ENCODE measurements at regions not wholly inside any gene's neighbourhood (a gene's known extent, or its start where the extent isn't known, plus 50 kb on each side); places are given as distances from the start of the nearest gene placed in this dataset.

DNA sequence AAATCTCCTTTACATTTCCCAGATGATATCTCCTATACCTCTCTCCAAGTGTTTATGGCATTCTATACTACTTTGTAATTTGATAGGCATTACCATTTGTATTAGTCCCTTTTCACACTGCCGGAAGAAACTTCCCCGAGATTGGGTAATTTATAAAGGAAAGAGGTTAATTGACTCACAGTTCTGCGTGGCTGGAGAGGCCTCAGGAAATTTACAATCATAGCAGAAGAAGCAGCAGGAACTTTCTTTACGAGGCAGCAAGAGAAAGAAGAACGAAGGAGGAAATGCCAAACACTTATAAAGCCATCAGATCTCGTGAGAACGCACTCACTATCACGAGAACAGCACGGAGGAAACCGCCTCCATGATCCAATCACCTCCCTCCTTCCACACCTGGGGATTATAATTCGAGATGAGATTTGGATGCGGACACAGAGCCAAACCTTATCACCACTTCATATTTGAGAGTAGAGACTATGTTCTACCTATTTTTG lies 1194.6 kb downstream of the SORCS1 start:
- DNase-seq: no peak

DNA sequence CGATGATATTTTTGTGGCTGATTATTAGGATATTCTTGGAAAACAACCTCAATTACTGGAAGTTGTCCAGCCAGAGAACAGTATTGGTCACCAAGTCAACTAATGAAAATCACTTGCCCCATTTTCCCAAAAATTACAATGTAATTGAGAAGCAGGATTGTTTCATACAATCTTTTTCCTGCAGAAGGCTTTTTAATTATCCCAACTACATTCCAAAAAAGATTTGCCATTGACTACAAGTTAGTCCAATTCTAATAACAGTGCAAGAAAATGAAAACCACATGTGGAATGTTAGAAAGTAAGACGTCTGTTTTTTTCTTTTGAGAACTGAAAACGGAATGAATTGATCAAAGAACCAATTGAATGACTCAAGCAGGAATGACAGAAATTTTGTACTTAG lies 1195.8 kb downstream of the SORCS1 start:
- no peak for DNase-seq

DNA sequence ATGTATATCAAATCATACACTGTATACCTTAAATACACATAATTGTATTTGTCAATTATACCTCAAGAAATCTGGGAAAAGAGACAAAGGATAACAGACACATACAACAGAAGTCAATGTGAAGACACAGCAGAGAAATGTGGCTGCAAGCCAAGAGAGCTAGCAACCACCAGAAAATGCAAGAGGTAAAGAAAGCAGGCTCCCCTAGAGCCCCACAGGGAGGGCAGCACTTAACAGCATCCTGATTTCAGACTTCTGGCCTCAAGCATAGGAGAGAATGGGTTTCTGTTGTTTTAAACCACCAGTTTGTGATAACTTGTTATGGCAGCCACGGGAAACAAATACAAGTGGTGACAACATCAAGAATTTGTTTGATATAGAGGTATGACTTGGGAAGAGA lies 1197.2 kb downstream of the SORCS1 start:
- peak; percentile 33 for DNase-seq

DNA sequence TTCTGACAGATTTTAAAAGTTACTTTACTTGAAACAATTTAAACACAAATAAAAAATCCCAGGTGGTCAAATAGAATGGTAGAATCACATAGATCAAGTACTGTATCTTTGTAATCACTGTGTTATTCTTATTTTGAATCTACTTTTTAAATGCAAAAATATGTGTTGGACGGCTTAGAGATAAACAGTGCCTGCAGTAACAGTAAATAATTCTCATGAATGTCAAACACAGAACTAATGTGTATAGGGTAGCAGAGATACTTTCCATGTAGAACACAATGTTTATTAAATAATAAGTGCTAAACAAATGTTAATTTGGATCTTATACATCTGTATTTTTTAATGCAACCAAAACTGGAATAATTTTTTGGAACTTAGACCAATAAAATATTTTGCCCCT lies 1199.4 kb downstream of the SORCS1 start:
- DNase-seq: no peak

DNA sequence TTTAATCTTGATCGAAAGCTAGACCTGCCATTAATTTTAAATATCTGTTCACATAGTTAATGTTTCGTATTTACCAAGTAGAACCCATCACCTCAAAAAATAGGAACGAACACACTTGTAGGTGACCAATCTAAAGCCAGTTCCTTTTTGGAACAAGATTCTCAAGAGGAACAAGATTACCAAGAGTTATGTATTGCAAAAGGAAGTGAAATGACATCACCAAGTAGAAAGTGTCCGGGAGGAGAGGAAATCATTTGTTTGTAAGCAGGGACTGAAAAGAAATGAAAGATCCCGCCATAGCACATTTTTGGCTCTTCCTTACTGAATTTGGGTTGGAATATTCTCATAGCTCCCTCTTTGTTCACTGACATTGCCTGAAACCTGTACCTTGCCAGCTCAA lies 1200.5 kb downstream of the SORCS1 start:
- DNase-seq: no peak

DNA sequence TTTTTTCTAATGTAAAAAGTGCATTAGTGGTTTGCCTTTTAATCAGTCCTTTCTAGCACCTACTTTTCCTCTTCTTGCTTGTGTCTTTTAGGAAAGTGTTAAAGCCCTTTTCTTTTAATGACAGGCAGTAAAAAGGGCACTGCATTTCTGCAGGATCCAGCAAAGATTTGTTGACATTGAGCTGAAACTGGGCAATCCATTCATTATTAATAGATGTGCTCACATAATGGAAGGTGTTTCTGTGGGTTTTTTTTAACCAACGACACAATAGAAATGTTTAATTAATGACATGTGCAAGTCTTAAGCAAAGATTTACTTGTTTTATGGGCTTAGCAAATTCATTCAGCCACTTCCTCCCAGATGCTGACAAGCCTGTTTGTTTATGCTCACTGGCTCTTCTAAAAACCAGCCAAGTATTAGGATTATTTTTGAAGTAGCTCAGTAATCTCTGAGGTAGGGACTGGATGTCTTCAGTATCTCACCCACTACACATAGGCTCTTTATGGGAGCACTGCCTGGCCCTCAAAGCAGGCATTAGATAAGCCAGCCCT lies 1201.1 kb downstream of the SORCS1 start:
- peak; percentile 94 for DNase-seq

DNA sequence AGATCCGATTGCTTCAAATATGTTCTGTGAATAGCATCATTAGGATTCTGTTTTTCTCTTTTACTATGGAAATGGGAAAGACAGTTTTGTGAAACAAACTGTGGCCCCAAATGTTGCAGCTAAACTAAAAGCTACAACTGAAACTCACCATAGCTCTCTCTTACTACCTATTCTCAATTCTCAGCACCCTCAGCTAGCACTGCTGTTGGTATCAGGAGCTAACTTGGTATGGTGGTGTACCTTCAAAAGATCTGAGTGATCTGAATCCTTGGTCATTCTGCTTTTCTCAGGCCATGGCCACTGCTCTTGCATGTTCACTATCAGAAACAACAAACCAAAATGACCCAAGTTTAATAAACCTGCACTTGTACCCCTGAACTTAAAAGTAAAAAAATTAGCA lies 1208.0 kb downstream of the SORCS1 start:
- DNase-seq: no peak

DNA sequence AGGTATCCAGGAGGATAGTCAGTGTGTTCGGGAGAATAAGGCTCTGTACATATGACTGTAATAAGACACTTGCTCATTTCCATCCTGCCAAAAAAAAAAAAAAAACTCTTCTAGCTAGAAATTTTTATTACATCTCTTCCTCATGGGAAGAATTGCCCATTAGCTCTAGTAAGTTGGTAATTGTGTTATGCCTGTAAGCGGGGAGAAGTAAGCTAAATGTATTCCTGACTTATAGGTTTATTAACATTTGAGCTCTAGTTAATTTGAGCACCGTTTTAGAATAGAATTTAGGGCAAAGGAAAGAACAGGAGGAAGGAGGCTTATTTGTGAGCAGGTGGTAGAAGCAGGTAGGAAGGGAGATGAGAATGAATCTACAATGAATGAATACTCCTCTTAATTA lies 1210.6 kb downstream of the SORCS1 start:
- no peak for DNase-seq

DNA sequence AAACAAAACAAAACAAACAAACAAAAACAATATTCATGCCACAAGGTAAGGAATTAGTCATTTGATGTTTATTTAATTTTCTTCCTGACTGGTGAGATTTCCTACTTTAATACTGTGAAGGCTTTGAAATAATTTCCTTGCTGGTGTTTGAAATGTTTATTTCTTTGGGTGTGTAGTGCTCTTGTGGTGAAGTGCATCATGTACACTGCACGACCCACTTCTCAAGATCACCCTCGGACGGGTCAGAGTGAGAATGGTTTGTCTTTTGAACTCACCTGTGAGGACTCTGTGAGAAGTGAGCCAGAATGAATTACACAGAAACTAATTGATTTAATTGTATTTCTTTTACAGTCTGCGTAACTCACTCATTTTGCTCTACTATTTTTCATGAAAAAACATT lies 1211.5 kb downstream of the SORCS1 start:
- DNase-seq: no peak

DNA sequence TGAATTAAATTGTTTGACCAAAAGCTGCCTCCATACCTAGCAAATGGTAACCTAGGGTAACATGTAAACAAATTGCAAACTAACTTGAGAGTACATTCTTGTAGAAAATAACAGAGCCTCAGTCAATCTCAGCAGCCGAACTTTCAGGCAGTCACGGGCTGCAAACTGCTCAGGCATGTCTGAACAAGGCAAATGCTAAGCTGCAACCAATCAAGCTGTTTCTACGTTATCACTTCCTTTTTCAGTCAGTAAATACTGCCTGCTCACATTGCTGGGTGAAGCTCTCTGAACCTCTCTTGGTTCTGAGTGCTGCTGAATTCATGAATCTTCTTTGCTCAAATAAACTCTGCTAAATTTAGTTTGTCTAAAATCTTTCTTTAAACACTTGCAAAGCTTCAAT lies 1212.4 kb downstream of the SORCS1 start:
- peak; percentile 61 for DNase-seq

DNA sequence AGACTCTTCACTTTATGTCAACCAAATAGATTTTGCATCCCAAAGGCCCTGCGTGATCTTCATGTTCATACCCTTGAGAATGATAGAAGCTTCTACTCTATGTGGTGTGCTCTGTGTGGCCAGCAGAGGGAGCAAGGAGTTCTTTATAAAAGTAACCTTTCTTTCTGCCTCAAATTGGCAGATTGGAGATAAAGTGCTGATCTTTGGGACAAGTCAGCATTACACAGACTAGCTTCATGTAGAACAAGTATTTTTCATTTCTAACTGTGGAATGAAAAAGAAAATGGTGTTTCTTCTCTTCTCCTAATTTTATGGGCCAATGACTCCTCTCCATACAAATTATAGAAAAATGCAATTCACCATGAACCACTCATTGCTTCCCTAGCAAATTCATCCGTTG lies 1214.1 kb downstream of the SORCS1 start:
- DNase-seq: peak; percentile 80

DNA sequence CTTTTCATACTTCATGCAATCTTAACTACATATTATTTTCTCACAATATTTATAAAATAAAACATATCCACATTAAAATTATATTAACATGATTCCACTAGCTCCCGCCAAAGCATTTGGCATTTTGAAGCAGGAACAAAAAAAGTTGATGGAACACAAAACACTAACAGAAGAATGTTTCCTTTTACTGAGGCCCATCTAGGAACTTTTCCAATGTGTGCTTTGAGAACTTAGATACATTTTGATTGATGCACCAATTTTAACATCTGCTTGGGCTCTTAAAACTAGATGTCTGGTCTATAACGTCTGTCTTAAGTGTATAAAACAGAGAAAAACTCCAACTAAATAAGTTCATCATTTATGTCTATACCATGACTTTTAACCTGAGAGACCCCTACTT lies 1214.8 kb downstream of the SORCS1 start:
- no peak for DNase-seq

DNA sequence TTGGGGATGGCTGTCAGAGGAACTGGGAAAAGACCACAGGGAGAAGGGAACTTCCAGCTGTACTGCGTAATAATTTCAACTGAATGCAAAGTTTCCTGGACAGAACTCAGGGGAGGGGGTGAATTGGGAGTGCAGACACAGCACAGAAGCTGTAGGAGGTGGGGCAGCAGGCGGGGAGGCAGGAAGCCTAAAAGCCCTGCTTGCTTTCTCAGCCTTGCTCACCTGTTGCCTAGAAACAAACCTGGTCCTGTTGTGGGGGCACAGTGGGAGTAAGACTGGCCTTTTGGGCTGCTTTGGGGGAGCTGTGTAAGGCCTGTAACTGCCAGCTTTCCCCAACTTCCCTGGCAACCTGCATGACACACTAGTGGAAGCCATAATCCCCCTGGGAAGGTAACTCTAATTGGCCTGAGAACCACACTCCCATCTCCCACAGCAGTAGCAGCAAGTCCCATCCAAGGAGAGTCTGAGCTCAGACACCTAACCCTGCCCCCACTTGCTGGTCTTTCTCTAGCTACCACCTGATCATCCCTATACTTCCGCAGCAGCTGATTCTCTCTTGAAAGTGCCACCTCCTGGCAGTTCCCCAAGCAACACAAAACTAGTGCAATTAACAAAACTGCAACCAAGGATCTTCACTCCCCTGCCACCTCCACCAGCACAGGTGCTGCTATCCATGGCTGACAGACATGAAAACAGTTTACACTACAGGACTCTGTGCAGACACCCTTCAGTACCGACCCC lies 1239.3 kb downstream of the SORCS1 start:
- no peak for DNase-seq

DNA sequence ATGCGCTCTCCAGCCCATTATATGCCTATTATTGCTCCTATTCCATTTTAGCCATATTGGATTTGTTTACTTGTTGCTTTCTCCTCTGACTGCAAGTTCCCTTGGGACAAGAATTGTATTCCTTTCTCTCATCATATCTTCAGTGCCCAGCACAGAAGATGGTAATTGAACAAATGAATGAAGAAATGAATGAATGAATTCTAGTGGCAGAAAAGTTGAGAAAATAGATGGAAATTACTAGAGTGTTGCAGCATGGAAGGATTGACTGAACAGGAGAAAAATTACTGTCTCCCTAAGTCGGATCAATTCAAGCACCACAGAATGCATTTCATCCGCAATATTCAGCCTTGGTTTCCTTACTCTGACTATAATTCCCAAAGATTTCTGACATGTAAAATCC lies 1243.2 kb downstream of the SORCS1 start:
- DNase-seq: no peak

DNA sequence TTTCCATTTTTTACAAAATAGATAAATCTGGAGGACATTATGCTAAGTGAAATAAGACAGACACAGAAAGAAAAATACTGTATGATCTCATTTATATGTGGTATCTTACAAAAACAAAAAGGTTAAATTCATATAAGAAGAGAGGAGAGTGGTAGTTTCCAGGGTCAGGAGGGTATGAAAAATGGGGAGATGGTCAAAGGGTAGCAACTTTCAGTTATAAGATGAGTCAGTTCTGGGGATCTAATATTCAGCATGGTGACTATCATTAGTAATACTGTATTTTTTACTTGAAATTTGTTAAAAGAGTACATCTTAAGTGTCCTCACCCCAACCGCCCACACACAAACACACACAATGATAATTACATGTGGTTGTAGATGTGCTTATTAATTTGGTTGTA lies 1250.1 kb downstream of the SORCS1 start:
- no peak for DNase-seq

DNA sequence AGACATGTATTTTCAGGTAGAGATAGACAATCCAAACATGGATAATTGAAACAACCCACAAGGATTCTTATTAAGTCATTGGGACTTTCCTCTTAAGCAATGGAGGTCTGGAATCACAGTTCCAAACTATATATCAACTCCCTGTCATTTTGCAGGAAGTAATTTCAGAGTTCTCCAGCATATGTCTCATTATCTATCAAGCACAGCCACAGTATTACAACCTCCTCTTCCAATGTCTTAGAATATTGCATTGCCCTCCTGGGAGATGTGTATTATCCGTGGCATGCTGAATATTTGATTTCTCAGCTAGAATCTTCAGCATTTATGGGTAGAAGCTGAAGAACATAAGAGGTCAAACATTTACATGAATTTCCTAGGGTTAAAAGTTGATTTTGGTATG lies 1255.8 kb downstream of the SORCS1 start:
- DNase-seq: no peak

DNA sequence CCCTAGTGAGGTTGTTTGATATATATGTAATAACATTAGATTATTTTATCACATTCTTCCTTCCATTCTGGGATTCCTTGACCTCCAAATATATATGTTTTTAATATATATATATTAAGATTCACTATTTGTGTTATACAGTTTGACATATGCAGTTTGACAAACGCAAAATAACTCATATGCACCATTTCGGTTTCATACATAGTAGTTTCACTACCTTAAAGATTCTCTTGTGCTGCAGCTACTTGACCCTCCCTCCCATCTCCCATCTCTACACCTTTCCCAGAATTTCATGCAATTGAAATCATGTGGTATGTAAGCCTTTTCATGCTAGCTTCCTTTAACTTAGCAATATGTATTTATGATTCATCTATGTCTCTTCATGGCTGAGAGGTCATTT lies 1244.4 kb downstream of the SORCS3 start:
- no peak for DNase-seq

DNA sequence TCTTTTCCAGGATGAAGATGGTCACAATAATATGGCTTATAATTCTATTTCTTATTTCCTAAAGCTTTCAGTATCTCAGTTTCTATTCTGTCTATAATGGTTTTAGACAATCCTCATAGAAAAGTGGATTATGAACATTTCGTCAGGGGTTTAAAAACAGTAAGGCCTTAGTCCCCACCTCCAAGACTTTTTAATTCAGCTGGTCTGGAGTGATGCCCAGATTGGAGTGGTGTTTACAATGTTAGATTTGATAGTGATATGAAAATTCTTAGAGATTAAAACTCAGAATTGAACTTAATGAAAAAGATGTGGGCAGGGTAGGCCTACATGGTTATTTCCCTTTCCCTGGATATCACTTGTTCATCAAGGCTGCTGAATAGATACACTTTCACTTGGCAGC lies 1238.3 kb downstream of the SORCS3 start:
- no peak for DNase-seq

DNA sequence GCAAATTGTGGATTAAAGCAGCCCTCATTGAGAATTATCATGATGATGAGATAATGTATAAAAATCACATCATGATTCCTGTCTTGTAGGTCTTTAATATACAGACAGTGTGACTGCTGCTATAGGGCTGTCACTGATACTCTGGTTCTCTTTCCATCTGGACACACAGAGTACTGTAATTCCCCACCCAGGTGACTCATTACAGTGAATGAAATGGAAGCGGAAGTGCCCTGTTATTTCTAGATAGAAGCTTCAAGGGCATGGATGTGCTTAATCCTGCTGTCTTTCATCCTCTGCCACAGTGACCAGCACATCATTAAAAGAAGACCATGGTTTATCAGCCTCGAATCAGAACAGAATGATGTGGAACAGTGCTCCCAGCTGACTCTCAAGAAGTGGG lies 1234.0 kb downstream of the SORCS3 start:
- DNase-seq: no peak

DNA sequence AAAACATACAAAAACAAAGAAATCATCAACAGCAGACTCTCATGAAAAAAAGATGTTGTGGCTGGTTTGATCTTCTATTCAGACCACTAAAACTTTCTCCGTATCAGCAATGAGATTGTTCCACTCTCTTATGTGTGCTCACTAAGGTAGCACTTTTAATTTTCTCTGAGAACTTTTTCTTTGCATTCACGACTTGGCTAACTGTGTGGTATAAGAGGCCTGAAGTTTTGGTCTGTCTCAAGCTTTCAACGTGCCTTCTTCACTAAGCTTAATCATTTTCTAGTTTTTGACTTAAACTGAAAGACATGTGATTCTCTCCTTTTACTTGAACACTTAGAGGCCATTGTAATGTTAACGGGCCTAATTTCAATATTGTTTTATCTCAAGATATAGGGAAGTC lies 1231.6 kb downstream of the SORCS3 start:
- DNase-seq: no peak

DNA sequence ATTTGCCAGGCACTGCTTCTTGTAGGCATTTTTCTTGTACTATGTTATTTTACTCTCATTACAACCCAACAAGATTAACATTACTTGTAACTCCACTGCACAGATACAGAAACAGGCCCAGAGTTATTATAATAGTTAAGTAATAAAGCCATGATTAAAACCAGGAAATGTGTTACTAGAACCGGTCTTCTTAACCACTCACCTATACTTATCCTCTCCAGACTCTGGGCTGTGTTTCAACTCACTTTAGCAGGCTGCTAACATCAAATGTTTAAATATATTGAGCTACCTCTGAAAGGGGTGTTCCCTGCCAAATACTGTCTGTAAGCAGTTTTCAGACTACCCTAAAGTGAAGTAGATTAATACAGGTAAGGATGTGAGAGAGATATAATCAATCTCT lies 1227.8 kb downstream of the SORCS3 start:
- no peak for DNase-seq

DNA sequence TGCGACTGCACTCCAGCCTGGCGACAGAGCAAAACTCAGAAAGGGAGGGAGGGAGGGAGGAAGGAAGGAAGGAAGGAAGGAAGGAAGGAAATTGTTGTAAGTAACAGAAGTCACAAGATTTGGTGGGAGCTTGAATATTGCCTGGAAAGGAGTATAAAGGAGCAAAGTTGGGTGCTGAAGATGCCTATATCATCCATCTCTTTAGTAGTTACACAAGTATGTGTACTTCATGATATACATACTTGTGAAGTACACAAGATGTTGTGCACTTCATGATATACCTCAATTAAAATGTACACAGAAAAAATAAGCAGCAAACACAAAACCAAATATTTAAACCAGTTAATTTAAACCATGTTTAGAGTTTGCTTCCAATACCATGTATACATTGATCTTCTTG lies 1223.8 kb downstream of the SORCS3 start:
- DNase-seq: no peak

DNA sequence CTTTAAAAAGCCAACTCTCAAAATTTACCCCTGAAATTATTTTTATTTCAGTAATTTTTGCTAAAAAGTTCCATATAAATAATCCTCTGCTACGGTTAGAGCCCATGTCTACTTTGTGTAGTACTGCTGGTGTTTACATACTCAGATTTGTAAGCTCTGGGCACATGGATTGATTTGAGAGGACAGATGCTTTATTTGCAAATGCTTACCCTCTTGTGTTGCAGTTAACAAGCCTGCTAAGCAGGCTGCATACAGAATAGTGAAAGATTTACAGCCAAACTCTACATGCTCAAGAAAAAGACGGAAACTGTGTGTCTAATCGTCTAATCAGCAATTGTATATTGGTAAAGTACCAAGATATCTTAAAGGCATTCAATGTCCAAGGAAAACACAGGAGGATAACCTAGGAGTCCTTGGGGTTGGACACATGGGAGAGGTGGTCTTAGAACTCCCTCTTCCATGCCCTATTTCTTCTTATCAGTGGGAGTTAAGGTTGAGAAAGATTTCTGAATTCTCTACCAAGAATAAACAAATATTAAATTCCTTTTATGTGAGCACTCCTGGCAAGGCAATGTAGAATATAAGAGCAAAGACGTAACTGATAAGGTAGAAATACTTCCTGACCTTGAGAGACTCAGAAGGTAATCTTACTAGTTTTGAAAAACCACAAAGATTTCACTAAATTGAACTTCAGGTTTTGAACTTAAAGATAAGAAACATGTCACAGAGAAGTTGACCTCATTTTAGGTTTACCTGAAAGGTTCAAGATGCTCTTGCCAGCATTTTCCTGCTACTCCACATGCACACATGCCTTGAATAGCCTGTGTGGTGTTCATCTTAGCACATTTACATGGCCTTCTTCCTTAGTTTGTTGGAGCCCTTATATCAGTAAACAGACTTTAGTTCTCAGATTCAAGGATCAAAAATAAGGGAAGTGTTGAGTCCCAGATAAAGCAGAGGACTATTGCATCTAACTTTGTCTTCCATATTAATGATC lies 1216.5 kb downstream of the SORCS3 start:
- DNase-seq: no peak

DNA sequence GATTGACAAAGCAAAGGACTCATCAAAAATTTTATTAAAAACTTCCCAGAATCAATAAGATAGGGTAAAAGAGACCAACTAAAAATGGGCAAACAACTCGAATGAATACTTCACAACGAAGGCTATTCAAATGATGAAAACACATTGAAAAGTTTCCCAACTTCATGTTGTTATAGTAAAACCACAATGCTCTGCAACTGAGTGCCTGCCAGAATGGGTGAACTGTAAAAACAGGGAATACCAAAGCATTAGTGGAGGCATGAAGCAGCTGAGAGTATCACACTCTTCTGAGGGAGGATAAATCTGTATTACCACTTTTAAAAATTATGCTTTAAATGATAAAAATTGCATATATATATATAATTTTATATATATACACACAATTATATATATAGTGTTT lies 1214.7 kb downstream of the SORCS3 start:
- DNase-seq: no peak

Data from NCI-H146 (cell line).